GM18519 (cell line): ENCODE measurements at regions not wholly inside any gene's neighbourhood (a gene's known extent, or its start where the extent isn't known, plus 50 kb on each side); places are given as distances from the start of the nearest gene placed in this dataset.
"Not testable (repeated sequence)": the region's sequence is repeated elsewhere in the genome, so short reads cannot be mapped to it uniquely, and the experiment has no call there.

ENCODE experiments used
- ATAC-seq: cut with Tn5 transposase; IDR thresholded peaks from one replicate; pipeline ENCODE4 v1.9.1; 2021; ENCODE audit warnings: mild to moderate bottlenecking, moderate library complexity; ENCODE audit not compliant: unreplicated experiment, low FRiP score

- no peak for ATAC-seq
Observed at GRCh38 chr11:24390016-24390415, 106.8 kb upstream of the LUZP2 start.

- no peak for ATAC-seq
Observed at GRCh38 chr11:24390762-24391161, 106.1 kb upstream of the LUZP2 start.

DNA sequence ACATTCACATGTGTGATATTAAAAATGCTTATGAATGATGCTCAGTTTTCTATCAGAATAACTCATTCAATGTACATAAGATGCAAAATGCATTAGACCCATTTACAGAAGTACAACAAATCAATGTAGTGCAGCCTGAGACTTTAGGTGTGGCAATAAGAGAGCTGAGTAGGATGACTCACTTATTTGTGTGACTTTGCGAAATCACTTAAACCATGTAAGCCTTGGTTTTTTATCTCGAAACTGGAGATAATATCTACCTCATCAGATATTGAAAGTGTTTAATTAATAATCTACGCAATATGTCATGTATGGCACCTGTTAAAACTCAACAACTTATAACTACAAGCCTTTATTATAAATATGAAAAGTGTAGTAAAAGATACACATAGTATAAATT lies 105.7 kb upstream of the LUZP2 start:
- no peak for ATAC-seq

DNA sequence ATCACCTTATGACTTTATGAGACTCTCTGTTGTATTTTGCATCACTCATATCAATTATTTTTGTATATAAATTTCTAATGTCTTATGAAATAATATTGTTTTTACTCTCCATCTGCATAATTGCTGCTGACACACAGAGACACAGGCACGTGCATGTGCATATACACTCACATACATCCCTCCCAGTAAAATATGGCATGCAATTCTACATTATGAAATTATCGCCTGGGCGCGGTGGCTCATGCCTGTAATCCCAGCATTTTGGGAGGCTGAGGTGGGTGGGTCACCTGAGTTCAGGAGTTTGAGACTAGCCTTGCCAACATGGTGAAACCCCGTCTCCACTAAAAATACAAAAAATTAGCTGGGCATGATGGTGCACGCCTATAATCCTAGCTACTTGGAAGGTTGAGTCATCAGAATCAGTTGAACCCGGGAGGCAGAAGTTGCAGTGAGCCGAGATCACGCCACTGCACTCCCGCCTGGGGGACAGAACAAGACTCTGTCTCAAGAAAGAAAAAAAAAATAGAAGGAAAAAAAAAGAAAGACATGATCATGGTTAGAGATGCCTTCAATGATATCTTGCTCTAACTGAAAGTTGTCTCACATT lies 96.7 kb upstream of the LUZP2 start:
- ATAC-seq, result no peak

- no peak for ATAC-seq
Observed at GRCh38 chr11:24406389-24406788, 90.5 kb upstream of the LUZP2 start.

DNA sequence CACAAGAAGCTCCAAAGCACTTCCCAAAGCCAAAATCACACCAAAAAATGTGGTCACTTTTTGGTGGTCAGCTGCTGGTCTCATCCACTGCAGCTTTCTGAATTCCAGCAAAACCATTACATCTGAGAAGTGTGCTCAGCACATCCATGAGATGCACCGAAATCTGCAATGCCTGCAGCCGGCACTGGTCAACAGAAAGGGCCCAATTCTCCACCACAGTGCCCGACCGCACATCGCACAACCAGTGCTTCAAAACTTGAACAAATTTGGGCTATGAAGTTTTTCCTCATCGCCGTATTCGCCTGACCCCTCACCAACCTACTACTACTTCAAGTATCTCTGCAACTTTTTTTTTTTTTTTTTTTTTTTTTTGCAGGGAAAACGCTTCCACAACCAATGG lies 89.9 kb upstream of the LUZP2 start:
- ATAC-seq, result no peak

DNA sequence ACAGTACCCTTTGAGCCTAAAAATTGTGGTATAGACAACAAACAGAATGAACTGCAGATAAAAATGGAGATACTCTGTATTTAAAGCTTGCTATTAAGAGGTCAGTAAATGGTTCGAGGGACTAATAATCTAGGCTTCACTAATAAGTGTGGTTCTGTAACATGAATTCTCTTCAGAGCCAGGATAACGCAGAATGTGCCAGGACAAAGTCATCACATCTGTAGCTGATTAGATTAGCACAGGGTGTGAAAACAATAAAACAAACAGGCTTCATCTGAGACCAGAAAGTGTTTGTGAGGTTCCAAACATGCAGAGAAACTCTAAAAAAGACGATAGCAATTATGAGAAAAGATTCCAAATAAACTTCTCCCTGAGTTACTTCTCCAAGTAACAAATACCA lies 89.1 kb upstream of the LUZP2 start:
- ATAC-seq, result no peak

DNA sequence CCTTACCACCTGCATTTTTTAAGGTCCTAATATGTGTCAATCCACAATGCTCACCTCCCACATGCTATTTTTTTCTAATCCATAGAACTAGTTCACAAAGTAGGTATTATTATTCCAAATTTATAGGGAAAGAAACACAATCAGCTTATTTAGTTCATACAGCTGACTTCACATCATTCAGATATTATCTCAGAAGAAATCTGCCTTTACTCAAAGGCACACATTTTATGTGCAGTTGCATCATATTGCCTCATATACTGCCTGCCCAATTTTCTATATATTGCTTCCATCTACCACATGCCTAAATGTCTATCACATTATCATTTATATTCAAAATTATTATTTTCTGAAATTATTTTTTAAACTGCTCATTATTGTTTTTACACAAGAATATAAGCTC lies 88.7 kb upstream of the LUZP2 start:
- no peak for ATAC-seq

DNA sequence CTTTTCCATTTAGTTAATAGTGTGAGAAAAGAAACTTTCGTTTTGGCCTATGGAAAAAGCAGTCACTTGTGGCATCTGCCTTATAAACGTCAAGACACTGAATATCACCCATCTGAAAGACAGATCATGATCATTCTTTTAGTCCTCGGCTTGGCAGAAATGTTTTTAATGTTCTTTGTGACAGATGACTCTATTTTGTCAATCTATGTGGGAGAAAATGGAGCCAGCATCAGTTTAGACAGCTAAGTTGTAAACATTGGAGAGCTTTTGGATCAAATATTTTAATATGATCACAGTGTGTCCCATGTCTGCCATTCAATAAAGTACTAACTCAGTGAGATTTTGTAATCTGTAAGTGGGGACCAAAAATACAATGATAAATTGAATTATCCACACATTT lies 85.1 kb upstream of the LUZP2 start:
- no peak for ATAC-seq

- ATAC-seq, result no peak
Observed at GRCh38 chr11:24412722-24413121, 84.1 kb upstream of the LUZP2 start.

DNA sequence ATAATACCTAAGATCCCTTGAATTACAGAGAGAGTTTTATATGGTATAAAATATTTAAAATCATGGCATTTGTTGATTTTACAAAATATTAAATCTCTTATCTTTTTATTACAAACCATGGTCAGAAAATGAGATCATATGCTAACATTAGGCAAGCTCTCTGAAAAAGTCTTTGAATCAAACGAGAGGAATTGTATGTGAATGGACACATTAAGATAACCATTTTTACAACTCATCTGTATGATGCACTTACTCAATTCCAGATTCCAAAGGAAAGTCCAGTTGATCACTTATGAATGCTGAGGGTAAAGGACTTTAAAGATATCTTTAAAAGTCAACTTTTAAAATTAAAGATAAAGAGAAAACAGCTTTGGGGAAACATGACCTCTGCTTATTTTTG lies 83.5 kb upstream of the LUZP2 start:
- ATAC-seq, result no peak

DNA sequence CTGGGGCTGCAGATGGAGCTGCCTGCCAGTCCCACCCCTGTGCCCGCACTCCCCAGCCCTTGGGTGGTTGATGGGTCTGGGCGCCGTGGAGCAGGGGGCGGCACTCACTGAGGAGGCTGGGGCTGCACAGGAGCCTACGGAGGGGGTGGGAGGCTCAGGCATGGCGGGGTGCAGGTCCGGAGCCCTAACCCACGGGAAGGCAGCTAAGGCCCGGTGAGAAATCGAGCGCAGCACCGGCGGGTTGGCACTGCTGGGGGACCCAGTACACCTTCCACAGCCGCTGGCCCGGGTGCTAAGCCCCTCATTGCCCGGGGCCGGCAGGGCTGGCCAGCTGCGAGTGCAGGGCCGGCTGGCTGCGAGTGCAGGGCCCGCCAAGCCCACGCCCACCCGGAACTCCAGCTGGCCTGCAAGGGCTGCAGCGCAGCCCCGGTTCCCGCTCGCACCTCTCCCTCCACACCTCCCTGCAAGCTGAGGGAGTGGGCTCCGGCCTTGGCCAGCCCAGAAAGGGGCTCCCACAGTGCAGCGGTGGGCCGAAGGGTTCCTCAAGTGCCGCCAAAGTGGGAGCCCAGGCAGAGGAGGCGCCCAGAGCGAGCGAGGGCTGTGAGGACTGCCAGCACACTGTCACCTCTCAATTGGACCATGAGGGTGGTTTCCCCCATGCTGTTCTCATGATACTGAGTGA lies 80.8 kb upstream of the LUZP2 start:
- ATAC-seq, result not testable (repeated sequence)

DNA sequence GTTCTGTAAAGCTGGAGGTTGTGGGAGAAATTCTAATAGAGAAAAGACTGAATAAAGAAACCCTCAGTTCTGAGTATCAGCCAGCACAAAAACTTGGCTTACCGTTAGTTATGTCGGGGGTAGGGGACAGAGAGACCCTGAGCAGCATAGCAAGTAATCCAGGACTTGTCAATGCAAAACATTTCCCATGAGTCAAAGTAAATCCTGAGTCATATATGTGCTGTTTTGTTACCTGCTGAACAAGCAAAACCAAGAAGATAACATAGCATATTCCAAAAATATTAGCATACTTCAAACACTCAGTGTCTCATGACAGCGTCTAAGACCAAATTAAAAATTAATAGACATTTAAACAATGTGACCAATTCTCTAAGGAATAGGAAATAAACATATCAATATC lies 75.1 kb upstream of the LUZP2 start:
- ATAC-seq, result no peak

DNA sequence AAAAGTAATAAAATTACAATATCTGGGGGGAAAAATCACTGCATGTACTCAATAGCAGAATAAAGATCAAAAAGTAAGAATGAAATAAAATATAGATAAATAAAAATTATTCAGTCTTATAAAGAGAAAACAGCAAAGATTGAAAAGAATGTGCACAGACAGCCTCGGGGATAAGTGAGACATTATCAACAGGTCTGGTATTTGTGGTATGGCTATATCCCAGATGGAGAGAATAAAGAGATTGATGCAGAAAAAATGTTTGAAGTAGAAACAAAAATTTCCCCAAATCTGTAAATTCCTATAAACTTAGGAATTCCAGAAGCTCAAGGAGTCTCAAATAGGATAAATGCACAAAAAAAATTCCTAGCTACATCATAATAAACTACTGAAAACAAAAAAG lies 74.5 kb upstream of the LUZP2 start:
- ATAC-seq, result no peak

GRCh38 chr11:24437123-24437522 lies 59.7 kb upstream of the LUZP2 start:
- no peak for ATAC-seq
